ENCODE measurements at regions not wholly inside any gene's neighbourhood (a gene's known extent, or its start where the extent isn't known, plus 50 kb on each side); places are given as distances from the start of the nearest gene placed in this dataset.

GRCh38 chr4:164524789-164525188, 229.1 kb upstream of the SMIM31 start:
- DNase-seq (no peak), ATAC-seq (ENCODE audit: low read depth in 2 of 2) (no peak)
- H3K27ac Mint-ChIP-seq = no peak overlapping the region
- no peaks in the 10 kb centered on the region for H3K36me3 Mint-ChIP-seq
- H3K9me3 Mint-ChIP-seq = peaks cover 0 to 2% (median 0%) of the 10 kb centered on the region in 7 donors
- H3K4me1 Mint-ChIP-seq = no peaks in the 10 kb centered on the region
- H3K4me3 Mint-ChIP-seq = no peak overlapping the region
- H3K27me3 Mint-ChIP-seq = no peaks in the 10 kb centered on the region

DNA sequence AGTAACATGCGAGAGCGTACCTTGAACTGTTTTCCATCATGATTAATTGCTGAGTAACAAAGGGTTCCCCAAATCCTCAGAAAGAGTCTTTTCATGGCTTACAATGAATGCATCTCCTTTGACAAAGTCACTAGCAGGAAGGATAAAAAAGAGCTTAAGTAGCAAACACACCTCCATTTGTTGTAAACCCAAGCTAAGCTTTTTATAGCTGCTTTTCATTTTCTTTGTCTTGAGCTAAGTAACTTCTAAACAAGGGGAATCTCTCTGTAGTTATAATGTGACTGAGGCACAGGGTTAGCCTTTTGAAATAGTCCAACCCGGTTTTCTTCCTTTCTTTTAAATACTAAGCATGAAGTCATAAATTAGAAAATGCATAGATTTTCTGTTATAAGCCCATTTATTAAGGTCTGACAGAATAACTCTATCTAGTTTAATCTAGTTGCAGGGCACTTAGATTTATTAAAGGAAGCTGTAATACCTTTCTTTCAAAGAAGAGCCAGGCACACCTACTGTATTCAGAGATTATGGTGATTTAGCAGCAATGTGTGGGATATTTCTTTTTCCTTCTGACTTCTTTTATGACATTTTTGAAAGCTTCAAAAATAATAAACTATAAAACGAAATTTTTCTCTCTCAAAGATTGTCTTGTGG, 226.9 kb upstream of the SMIM31 start:
- Mint-ChIP-seq H3K36me3 (no peaks in the 10 kb centered on the region), H3K4me1 (no peaks in the 10 kb centered on the region), H3K9me3 (peaks cover 0 to 11% (median 3%) of the 10 kb centered on the region in 7 donors), H3K27ac (no peak overlapping the region), H3K27me3 (no peaks in the 10 kb centered on the region), H3K4me3 (no peak overlapping the region)
- DNase-seq (no peak), ATAC-seq (ENCODE audit: low read depth in 2 of 2) (no peak)

GRCh38 chr4:164529058-164529457, 224.9 kb upstream of the SMIM31 start:
- no peaks in the 10 kb centered on the region for H3K4me1 Mint-ChIP-seq
- peak overlapping the region in 1 of 6 donors; percentile 77 for H3K27ac Mint-ChIP-seq
- no peaks in the 10 kb centered on the region for H3K36me3 Mint-ChIP-seq
- no peak overlapping the region for H3K4me3 Mint-ChIP-seq
- H3K9me3 Mint-ChIP-seq = peaks cover 0 to 11% (median 3%) of the 10 kb centered on the region in 7 donors
- no peak for DNase-seq
- no peaks in the 10 kb centered on the region for H3K27me3 Mint-ChIP-seq
- no peak for ATAC-seq (ENCODE audit: low read depth in 2 of 2)

DNA sequence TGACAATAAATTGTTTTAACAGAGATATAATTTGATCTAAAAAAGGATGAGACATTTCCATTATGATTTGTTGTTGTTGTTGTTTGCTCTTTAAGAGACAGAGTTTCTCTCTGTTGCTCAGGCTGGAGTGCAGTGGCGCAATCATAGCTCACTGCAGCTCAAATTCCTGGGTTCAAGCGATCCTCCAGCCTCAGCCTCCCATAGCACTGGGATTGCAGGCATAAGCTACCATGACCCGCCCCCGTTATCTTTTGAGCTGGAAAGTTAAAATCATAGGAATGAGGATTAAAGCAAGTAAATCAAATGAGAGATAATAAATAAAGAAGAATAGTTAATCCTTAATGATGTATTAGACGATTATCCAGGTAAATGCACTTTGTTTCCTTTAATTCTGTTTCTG, 224.4 kb upstream of the SMIM31 start:
- Mint-ChIP-seq H3K27ac (no peak overlapping the region), H3K9me3 (peaks cover 0 to 11% (median 3%) of the 10 kb centered on the region in 7 donors), H3K4me1 (no peaks in the 10 kb centered on the region), H3K27me3 (no peaks in the 10 kb centered on the region), H3K36me3 (no peaks in the 10 kb centered on the region), H3K4me3 (no peak overlapping the region)
- ATAC-seq (ENCODE audit: low read depth in 2 of 2) (no peak), DNase-seq (no peak)

- Mint-ChIP-seq H3K4me3 (no peak overlapping the region), H3K9me3 (peaks cover 0 to 11% (median 3%) of the 10 kb centered on the region in 7 donors), H3K27ac (no peak overlapping the region), H3K4me1 (no peaks in the 10 kb centered on the region), H3K36me3 (no peaks in the 10 kb centered on the region), H3K27me3 (no peaks in the 10 kb centered on the region)
- DNase-seq (no peak), ATAC-seq (ENCODE audit: low read depth in 2 of 2) (no peak)
Measured at GRCh38 chr4:164531336-164531735, 222.6 kb upstream of the SMIM31 start.

DNA sequence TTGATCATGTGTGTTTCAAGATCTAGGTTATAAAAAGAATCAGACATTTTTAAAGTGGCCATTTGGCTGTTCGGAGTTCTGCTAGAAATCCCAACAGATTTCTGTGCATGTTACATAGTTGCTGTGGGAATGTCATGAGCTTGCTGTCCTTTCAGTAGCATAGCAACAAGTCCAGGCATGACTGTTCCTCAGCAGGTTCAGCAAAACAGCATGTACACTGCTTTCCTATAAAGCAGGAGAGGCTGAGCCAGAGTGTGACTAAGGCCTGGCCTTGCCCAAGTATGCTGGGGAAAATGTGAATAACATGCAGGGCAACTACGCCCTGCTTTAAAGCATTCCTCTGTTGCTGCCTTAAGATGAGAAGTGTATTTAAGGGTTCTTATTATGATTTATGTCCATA, 217.1 kb upstream of the SMIM31 start:
- Mint-ChIP-seq H3K36me3 (no peaks in the 10 kb centered on the region), H3K9me3 (peaks cover 4 to 20% (median 6%) of the 10 kb centered on the region in 7 donors), H3K4me3 (no peak overlapping the region), H3K27ac (no peak overlapping the region), H3K4me1 (no peaks in the 10 kb centered on the region), H3K27me3 (no peaks in the 10 kb centered on the region)
- DNase-seq = no peak
- no peak for ATAC-seq (ENCODE audit: low read depth in 2 of 2)

- DNase-seq (no peak), ATAC-seq (ENCODE audit: low read depth in 2 of 2) (no peak)
- no peak overlapping the region for H3K4me3 Mint-ChIP-seq
- H3K27ac Mint-ChIP-seq = no peak overlapping the region
- H3K4me1 Mint-ChIP-seq = no peaks in the 10 kb centered on the region
- H3K27me3 Mint-ChIP-seq = no peaks in the 10 kb centered on the region
- H3K36me3 Mint-ChIP-seq = no peaks in the 10 kb centered on the region
- peaks cover 3 to 33% (median 9%) of the 10 kb centered on the region in 7 donors for H3K9me3 Mint-ChIP-seq
Measured at GRCh38 chr4:164538097-164538496, 215.8 kb upstream of the SMIM31 start.

- DNase-seq = no peak
- Mint-ChIP-seq H3K27me3 (no peaks in the 10 kb centered on the region), H3K36me3 (no peaks in the 10 kb centered on the region), H3K27ac (no peak overlapping the region), H3K4me1 (no peaks in the 10 kb centered on the region), H3K4me3 (no peak overlapping the region), H3K9me3 (peaks cover 6 to 33% (median 10%) of the 10 kb centered on the region in 7 donors)
- no peak for ATAC-seq (ENCODE audit: low read depth in 2 of 2)
Measured at GRCh38 chr4:164540987-164541386, 212.9 kb upstream of the SMIM31 start.

- H3K36me3 Mint-ChIP-seq = no peaks in the 10 kb centered on the region
- no peak overlapping the region for H3K27ac Mint-ChIP-seq
- H3K4me3 Mint-ChIP-seq = no peak overlapping the region
- no peak for DNase-seq
- H3K4me1 Mint-ChIP-seq = no peaks in the 10 kb centered on the region
- no peaks in the 10 kb centered on the region for H3K27me3 Mint-ChIP-seq
- no peak for ATAC-seq (ENCODE audit: low read depth in 2 of 2)
- H3K9me3 Mint-ChIP-seq = peaks cover 6 to 33% (median 11%) of the 10 kb centered on the region in 7 donors
Measured at GRCh38 chr4:164542431-164542830, 211.5 kb upstream of the SMIM31 start.

GRCh38 chr4:164550989-164551712, 202.8 kb upstream of the SMIM31 start:
- no peaks in the 10 kb centered on the region for H3K4me1 Mint-ChIP-seq
- ATAC-seq (ENCODE audit: low read depth in 2 of 2) (no peak), DNase-seq (no peak)
- no peak overlapping the region for H3K27ac Mint-ChIP-seq
- H3K27me3 Mint-ChIP-seq = no peaks in the 10 kb centered on the region
- no peak overlapping the region for H3K4me3 Mint-ChIP-seq
- no peaks in the 10 kb centered on the region for H3K36me3 Mint-ChIP-seq
- H3K9me3 Mint-ChIP-seq = peaks cover 0 to 18% (median 2%) of the 10 kb centered on the region in 7 donors

DNA sequence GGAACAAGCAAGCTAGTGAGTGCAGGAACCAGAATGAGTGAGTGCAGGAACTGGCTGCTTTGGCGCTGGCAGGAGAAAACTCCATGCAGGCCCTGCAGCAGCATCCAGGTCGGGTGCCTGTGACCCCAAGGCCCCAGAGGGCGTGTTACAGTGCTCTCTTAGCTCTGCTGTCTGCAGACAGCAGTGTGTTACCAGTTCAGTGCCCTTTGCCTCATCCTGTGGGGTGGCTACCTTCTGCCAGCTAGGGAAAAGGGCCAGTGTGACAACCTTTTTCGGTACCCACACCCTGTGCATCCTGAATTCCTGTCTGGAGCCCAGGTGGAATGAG, 202.3 kb upstream of the SMIM31 start:
- Mint-ChIP-seq H3K27me3 (no peaks in the 10 kb centered on the region), H3K27ac (no peak overlapping the region), H3K9me3 (peaks cover 0 to 18% (median 2%) of the 10 kb centered on the region in 7 donors), H3K36me3 (no peaks in the 10 kb centered on the region), H3K4me1 (no peaks in the 10 kb centered on the region), H3K4me3 (no peak overlapping the region)
- DNase-seq (no peak), ATAC-seq (ENCODE audit: low read depth in 2 of 2) (no peak)

DNA sequence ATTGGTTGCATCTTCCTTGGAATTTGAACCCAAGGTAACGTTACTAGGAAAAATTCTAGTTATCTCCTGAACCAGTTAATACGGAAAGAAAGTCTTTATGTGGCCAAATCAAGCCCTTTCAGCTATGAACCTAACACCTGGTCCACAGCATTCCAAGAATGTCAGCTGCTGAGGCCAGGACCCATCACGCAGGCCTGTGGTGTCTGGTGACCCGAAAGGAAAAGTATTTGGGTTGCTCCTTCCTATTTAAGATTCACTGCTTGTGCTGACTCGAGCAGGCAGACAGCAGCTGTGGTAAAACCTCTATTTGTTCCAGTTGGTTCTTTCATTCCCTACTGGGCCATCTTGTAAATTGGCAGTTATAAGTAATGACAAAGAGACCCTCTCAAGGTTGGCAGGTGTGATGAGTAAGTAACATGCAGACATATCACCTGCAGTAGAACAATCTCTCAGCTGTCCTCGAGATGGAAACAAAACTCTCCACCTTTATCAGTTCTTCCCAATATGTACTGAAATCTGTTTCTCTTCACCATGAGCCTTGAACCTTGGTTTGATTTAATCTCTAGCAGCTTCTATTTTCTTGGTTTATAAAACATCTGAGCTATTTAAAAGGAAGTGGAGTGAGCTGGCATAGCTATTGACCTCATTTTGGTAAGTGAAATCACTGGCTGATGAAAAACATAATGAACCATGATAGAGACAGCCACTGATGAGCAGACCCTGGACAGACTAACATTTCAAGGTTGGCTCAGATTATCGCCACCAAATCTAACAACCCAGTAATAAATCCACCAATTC, 182.1 kb upstream of the SMIM31 start:
- no peak overlapping the region for H3K27ac Mint-ChIP-seq
- H3K27me3 Mint-ChIP-seq = no peaks in the 10 kb centered on the region
- peaks cover 0 to 15% (median 4%) of the 10 kb centered on the region in 7 donors for H3K9me3 Mint-ChIP-seq
- H3K4me1 Mint-ChIP-seq = no peaks in the 10 kb centered on the region
- DNase-seq (no peak), ATAC-seq (ENCODE audit: low read depth in 2 of 2) (no peak)
- H3K36me3 Mint-ChIP-seq = no peaks in the 10 kb centered on the region
- no peak overlapping the region for H3K4me3 Mint-ChIP-seq

- Mint-ChIP-seq H3K4me3 (no peak overlapping the region), H3K9me3 (peaks cover 0 to 21% (median 4%) of the 10 kb centered on the region in 7 donors)
- no peak for ATAC-seq (ENCODE audit: low read depth in 2 of 2)
Measured at GRCh38 chr4:164572877-164573279, 181.1 kb upstream of the SMIM31 start.

DNA sequence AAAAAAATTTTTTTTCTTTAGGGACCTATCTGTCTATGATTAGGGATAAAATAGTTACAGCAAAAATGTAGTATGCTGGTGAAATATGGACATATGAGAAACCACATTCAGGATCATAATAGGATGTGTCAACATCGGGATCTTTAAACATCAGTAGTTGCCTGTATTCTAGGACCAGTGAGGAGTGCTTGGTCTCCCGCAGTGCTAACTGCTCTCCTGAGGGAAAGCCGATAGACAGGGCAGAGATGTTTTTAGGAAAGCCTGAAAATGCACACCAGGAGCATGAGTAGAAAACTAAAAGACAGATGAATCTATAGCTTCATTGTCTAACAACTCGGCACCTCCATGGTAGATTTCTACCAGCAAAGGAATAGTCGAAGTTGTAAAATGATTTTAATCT, 178.1 kb upstream of the SMIM31 start:
- DNase-seq (no peak), ATAC-seq (ENCODE audit: low read depth in 2 of 2) (no peak)
- H3K4me3 Mint-ChIP-seq = no peak overlapping the region
- H3K27me3 Mint-ChIP-seq = no peaks in the 10 kb centered on the region
- no peak overlapping the region for H3K27ac Mint-ChIP-seq
- peaks cover 0 to 21% (median 5%) of the 10 kb centered on the region in 7 donors for H3K9me3 Mint-ChIP-seq
- no peaks in the 10 kb centered on the region for H3K4me1 Mint-ChIP-seq
- no peaks in the 10 kb centered on the region for H3K36me3 Mint-ChIP-seq

More at GRCh38 chr4:164572877-164573279, 181.1 kb upstream of the SMIM31 start:
- no peak overlapping the region for H3K27ac Mint-ChIP-seq
- no peaks in the 10 kb centered on the region for H3K27me3 Mint-ChIP-seq
- no peaks in the 10 kb centered on the region for H3K4me1 Mint-ChIP-seq
- DNase-seq = no peak
- H3K36me3 Mint-ChIP-seq = no peaks in the 10 kb centered on the region
